Endothelial cell (in vitro differentiated cells): ENCODE measurements at regions not wholly inside any gene's neighbourhood (a gene's known extent, or its start where the extent isn't known, plus 50 kb on each side); places are given as distances from the start of the nearest gene placed in this dataset.
"Not testable (repeated sequence)": the region's sequence is repeated elsewhere in the genome, so short reads cannot be mapped to it uniquely, and the experiment has no call there.

Experiments used
- DNase-seq: peaks from one replicate; pipeline ENCODE4 v3.0.0; 2021; ENCODE audit warnings: low spot score
- H3K27ac Mint-ChIP-seq: one replicate; pipeline ENCODE4 v1.8.0; 2021; ENCODE audit warnings: mixed read lengths, inconsistent platforms; ENCODE audit not compliant: unreplicated experiment
- H3K27me3 Mint-ChIP-seq: one replicate; pipeline ENCODE4 v1.8.0; 2021; ENCODE audit warnings: mild to moderate bottlenecking, moderate library complexity, mixed read lengths, inconsistent platforms; ENCODE audit not compliant: unreplicated experiment
- H3K36me3 Mint-ChIP-seq: one replicate; pipeline ENCODE4 v1.8.0; 2021; ENCODE audit warnings: mild to moderate bottlenecking, low read depth, mixed read lengths, inconsistent platforms; ENCODE audit not compliant: unreplicated experiment
- H3K4me1 Mint-ChIP-seq: one replicate; pipeline ENCODE4 v1.8.0; 2021; ENCODE audit warnings: mild to moderate bottlenecking, mixed read lengths, inconsistent platforms; ENCODE audit not compliant: unreplicated experiment
- H3K4me3 Mint-ChIP-seq: one replicate; pipeline ENCODE4 v1.8.0; 2021; ENCODE audit warnings: mild to moderate bottlenecking, mixed read lengths, inconsistent platforms; ENCODE audit not compliant: unreplicated experiment
- H3K9me3 Mint-ChIP-seq: one replicate; pipeline ENCODE4 v1.8.0; 2021; ENCODE audit warnings: mixed read lengths, inconsistent platforms; ENCODE audit not compliant: unreplicated experiment
- CTCF ChIP-seq: fragments of 200-600 bp; sonication (generic); IDR thresholded peaks from one replicate; pipeline ENCODE4 v1.5.0; 2021; ENCODE audit warnings: antibody characterized with exemption; ENCODE audit not compliant: unreplicated experiment

- no peak for DNase-seq
- no peaks in the 10 kb centered on the region for H3K4me1 Mint-ChIP-seq
- H3K36me3 Mint-ChIP-seq, result no peaks in the 10 kb centered on the region
- no peak overlapping the region for H3K4me3 Mint-ChIP-seq
- H3K27me3 Mint-ChIP-seq, result peaks cover 5% of the 10 kb centered on the region
- TF ChIP-seq CTCF, result no peak
- no peak overlapping the region for H3K27ac Mint-ChIP-seq
- no peaks in the 10 kb centered on the region for H3K9me3 Mint-ChIP-seq
These were observed 139.7 kb downstream of the TSEN15 start for GRCh38 chr1:184191181-184191621.

- no peak for TF ChIP-seq CTCF
- no peaks in the 10 kb centered on the region for H3K36me3 Mint-ChIP-seq
These were observed 141.3 kb downstream of the TSEN15 start for GRCh38 chr1:184192796-184193195.

GRCh38 chr1:184193451-184193850, 141.9 kb downstream of the TSEN15 start:
- Mint-ChIP-seq H3K4me1 (no peaks in the 10 kb centered on the region), H3K9me3 (no peaks in the 10 kb centered on the region)
- TF ChIP-seq CTCF, result no peak

More at GRCh38 chr1:184192796-184193195, 141.3 kb downstream of the TSEN15 start:
- no peak overlapping the region for H3K27ac Mint-ChIP-seq
- no peaks in the 10 kb centered on the region for H3K4me1 Mint-ChIP-seq
- H3K9me3 Mint-ChIP-seq, result no peaks in the 10 kb centered on the region
- H3K27me3 Mint-ChIP-seq, result peaks cover 5% of the 10 kb centered on the region
- no peak overlapping the region for H3K4me3 Mint-ChIP-seq
- no peak for DNase-seq

GRCh38 chr1:184194236-184194635, 142.7 kb downstream of the TSEN15 start:
- DNase-seq, result no peak
- Mint-ChIP-seq H3K9me3 (no peaks in the 10 kb centered on the region), H3K36me3 (no peaks in the 10 kb centered on the region), H3K27me3 (peaks cover 5% of the 10 kb centered on the region), H3K27ac (no peak overlapping the region), H3K4me3 (no peak overlapping the region), H3K4me1 (no peaks in the 10 kb centered on the region)
- no peak for TF ChIP-seq CTCF

More at GRCh38 chr1:184193451-184193850, 141.9 kb downstream of the TSEN15 start:
- Mint-ChIP-seq H3K27ac (no peak overlapping the region), H3K36me3 (no peaks in the 10 kb centered on the region), H3K4me3 (no peak overlapping the region), H3K27me3 (peaks cover 5% of the 10 kb centered on the region)
- DNase-seq, result no peak

GRCh38 chr1:184195722-184196121, 144.2 kb downstream of the TSEN15 start:
- H3K27me3 Mint-ChIP-seq, H3K4me1 Mint-ChIP-seq, H3K36me3 Mint-ChIP-seq, H3K27ac Mint-ChIP-seq, H3K4me3 Mint-ChIP-seq, DNase-seq, H3K9me3 Mint-ChIP-seq: not testable (repeated sequence)
